HFFc6 (cell line): ENCODE measurements at regions not wholly inside any gene's neighbourhood (a gene's known extent, or its start where the extent isn't known, plus 50 kb on each side); places are given as distances from the start of the nearest gene placed in this dataset.

Experiments used
- DNase-seq: peaks from one replicate; pipeline ENCODE4 v3.0.0-alpha.2; 2018
- H3K27ac Mint-ChIP-seq: 2 replicates; pipeline ENCODE4 v1.8.0; 2020; ENCODE audit warnings: mild to moderate bottlenecking, mixed read lengths
- H3K27me3 Mint-ChIP-seq: 2 replicates; pipeline ENCODE4 v1.8.0; 2021; ENCODE audit warnings: mild to moderate bottlenecking, moderate library complexity, mixed read lengths; ENCODE audit not compliant: insufficient read depth
- H3K36me3 Mint-ChIP-seq: 2 replicates; pipeline ENCODE4 v1.8.0; 2021; ENCODE audit warnings: low read depth, mixed read lengths
- H3K4me1 Mint-ChIP-seq: 2 replicates; pipeline ENCODE4 v1.8.0; 2020; ENCODE audit warnings: low read depth, mixed read lengths
- H3K4me3 Mint-ChIP-seq: 2 replicates; pipeline ENCODE4 v1.8.0; 2020; ENCODE audit warnings: mild to moderate bottlenecking, moderate library complexity, mixed read lengths
- H3K9me3 Mint-ChIP-seq: 2 replicates; pipeline ENCODE4 v1.8.0; 2020; ENCODE audit warnings: mild to moderate bottlenecking, mixed read lengths
- TF ChIP-seq, protein P1 (sequence below): fragments of 200-600 bp; sonication (generic); IDR thresholded peaks from 2 replicates; pipeline ENCODE4 v1.5.0; 2021; ENCODE audit warnings: antibody characterized with exemption, mild to moderate bottlenecking

DNA sequence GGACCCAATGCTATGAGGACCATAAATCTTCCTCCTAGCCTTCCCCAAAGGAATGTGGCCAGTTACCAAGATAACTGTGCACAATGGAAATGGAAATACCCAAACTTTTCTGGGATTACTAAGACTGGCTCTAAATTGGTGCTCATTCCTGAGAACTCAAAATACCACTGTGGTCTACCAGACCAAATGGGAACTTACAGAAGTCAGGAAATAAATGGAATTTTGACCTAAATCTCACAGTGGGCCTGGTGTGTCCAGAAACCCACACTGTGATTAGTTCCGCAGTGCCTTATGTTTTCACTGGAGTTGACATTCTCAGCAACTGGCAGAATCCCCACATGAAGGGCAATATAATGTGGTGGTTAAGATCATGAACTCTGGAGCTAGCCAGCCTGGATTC, 99.4 kb upstream of the ZC3H12C start:
- Mint-ChIP-seq H3K4me3 (no peak overlapping the region), H3K4me1 (no peaks in the 10 kb centered on the region), H3K27ac (no peak overlapping the region), H3K27me3 (no peaks in the 10 kb centered on the region; the same call in 1 of the 2 replicates), H3K9me3 (no peaks in the 10 kb centered on the region), H3K36me3 (no peaks in the 10 kb centered on the region)
- DNase-seq: no peak
- TF ChIP-seq, protein P1, sequence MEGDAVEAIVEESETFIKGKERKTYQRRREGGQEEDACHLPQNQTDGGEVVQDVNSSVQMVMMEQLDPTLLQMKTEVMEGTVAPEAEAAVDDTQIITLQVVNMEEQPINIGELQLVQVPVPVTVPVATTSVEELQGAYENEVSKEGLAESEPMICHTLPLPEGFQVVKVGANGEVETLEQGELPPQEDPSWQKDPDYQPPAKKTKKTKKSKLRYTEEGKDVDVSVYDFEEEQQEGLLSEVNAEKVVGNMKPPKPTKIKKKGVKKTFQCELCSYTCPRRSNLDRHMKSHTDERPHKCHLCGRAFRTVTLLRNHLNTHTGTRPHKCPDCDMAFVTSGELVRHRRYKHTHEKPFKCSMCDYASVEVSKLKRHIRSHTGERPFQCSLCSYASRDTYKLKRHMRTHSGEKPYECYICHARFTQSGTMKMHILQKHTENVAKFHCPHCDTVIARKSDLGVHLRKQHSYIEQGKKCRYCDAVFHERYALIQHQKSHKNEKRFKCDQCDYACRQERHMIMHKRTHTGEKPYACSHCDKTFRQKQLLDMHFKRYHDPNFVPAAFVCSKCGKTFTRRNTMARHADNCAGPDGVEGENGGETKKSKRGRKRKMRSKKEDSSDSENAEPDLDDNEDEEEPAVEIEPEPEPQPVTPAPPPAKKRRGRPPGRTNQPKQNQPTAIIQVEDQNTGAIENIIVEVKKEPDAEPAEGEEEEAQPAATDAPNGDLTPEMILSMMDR: no peak

DNA sequence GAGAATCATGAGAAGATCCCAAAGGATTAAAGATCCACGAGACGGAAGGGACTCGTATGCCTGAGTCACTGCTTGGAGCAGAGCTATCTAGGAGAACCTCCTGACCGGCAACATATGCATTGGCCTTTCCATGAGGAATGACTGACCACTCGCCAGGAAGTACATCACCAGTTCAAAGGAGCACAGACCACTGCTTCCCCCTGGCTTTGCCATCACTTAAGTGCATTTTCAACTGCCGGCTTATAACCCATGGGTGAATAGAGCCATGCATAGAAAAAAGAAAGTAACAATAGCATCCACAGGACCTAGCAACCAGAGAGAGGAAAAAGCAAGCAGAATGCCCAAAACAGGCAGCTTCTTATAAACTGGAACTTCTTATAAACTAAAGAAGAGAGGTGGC, 98.3 kb upstream of the ZC3H12C start:
- Mint-ChIP-seq H3K36me3 (no peaks in the 10 kb centered on the region), H3K4me3 (no peak overlapping the region), H3K27me3 (no peaks in the 10 kb centered on the region; the same call in 1 of the 2 replicates), H3K9me3 (no peaks in the 10 kb centered on the region), H3K4me1 (peaks cover 3% of the 10 kb centered on the region), H3K27ac (no peak overlapping the region)
- TF ChIP-seq, protein P1: no peak
- no peak for DNase-seq

DNA sequence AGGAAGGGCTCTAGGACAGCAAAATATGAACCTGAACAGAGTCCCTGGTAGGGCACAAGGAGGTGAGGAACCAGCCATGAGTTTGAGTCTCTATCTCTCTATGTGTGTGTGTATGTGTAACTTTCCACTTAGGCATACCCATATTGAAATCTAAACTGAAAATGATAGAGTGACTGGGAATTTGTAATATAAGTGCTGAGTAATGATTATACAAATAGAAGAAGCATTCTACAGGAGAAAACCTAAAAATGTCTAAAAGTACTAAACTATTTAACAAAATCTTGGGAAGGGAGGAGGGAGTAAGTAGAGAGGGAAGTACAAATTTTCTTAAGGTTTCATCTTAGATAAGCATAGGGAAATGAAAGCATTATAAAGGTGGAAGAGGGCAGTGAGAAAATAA, 97.1 kb upstream of the ZC3H12C start:
- H3K27ac Mint-ChIP-seq: no peak overlapping the region
- H3K9me3 Mint-ChIP-seq: no peaks in the 10 kb centered on the region
- H3K4me1 Mint-ChIP-seq: peaks cover 15% of the 10 kb centered on the region
- DNase-seq: no peak
- H3K36me3 Mint-ChIP-seq: no peaks in the 10 kb centered on the region
- H3K27me3 Mint-ChIP-seq: no peaks in the 10 kb centered on the region; the same call in 1 of the 2 replicates
- TF ChIP-seq, protein P1: no peak
- H3K4me3 Mint-ChIP-seq: no peak overlapping the region

DNA sequence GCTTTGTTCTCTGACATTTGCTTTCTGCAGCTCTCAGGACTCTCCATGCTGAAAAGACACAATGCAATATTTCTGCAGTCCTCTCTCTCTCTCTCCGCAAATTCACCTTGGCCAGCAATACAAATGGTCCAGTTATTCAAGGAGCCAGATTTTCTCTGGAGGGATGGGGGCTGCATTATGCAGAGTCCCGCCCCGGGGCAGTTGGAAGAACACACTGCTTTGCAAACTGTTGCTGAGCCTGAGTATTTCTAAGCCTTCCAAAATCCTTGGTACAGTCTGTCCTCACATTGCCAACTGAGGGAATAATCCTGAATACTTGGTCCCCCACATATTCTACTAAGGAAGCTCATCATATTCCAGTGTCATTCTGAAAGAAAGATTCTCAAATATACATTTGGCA, 94.3 kb upstream of the ZC3H12C start:
- Mint-ChIP-seq H3K4me3 (no peak overlapping the region), H3K36me3 (no peaks in the 10 kb centered on the region), H3K9me3 (no peaks in the 10 kb centered on the region), H3K27ac (no peak overlapping the region), H3K4me1 (peaks cover 18% of the 10 kb centered on the region), H3K27me3 (no peaks in the 10 kb centered on the region)
- no peak for DNase-seq
- TF ChIP-seq, protein P1: no peak

DNA sequence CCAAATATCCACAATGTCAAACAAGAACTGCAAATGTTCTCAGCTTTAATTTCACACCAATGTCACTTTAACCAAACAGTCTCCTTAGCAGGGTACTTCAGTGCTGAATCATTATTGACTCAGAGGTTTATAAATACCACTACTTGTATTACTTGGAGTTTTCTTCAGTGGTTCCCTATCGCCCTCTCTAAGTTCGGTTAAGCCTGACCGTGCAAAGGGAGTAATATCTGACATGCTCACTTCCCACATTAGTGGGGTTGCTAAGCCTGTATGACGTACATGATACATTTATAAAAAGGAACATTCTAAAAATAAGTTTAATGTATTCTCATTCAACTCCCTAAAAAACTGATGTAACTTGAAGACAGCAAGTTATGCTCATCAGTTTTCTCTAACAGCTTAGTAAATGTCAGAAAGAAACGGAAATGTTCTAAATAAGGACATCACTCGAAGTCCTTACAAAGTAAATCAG, 93.1 kb upstream of the ZC3H12C start:
- DNase-seq: peak; percentile 88
- Mint-ChIP-seq H3K36me3 (no peaks in the 10 kb centered on the region), H3K4me3 (peak overlapping the region; percentile 22; the same call in 1 of the 2 replicates), H3K27ac (peak overlapping the region; percentile 47), H3K4me1 (peaks cover 18% of the 10 kb centered on the region), H3K27me3 (no peaks in the 10 kb centered on the region; the same call in 1 of the 2 replicates), H3K9me3 (no peaks in the 10 kb centered on the region)
- TF ChIP-seq, protein P1: no peak

DNA sequence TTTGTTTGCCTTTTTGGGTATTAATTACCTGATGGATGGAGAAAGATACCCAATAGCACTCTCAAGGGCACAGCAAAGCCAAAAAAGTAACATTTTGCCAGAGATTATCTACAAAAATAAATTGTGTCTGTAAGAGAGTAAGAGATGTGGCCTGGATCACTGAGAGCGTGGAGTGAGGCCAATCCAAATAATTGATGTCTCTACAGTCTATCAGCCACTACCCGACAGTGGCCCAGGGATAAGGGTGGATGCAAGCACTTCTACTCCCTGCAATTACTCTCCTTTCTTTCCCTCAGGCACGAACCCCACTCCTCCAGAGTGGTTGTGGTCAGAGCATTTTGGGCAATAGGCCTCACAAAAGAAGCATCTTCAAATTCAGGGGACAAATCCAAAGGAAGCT, 92.3 kb upstream of the ZC3H12C start:
- Mint-ChIP-seq H3K27ac (0 out of 2 replicates have a peak overlapping the region, but pooled peaks have one; percentile 40), H3K27me3 (no peaks in the 10 kb centered on the region; the same call in 1 of the 2 replicates), H3K4me1 (peaks cover 18% of the 10 kb centered on the region), H3K9me3 (no peaks in the 10 kb centered on the region), H3K36me3 (no peaks in the 10 kb centered on the region), H3K4me3 (no peak overlapping the region)
- TF ChIP-seq, protein P1: no peak
- DNase-seq: no peak
